Loucy (cell line): ENCODE measurements at regions not wholly inside any gene's neighbourhood (a gene's known extent, or its start where the extent isn't known, plus 50 kb on each side); places are given as distances from the start of the nearest gene placed in this dataset.

ENCODE experiments used
- H2AFZ ChIP-seq: fragments of 200-600 bp; sonication (generic); 2 replicates; pipeline ENCODE4 v1.6.0; 2016; ENCODE audit warnings: antibody characterized with exemption, mild to moderate bottlenecking, low read length, moderate library complexity
- H3F3A ChIP-seq: fragments of 200-600 bp; 2 replicates; pipeline ENCODE4 v1.6.0; 2016; ENCODE audit warnings: antibody characterized with exemption, low read depth, mild to moderate bottlenecking
- H3K27me3 ChIP-seq: fragments of 200-600 bp; sonication (generic); 2 replicates; pipeline ENCODE4 v1.6.1; 2014; ENCODE audit warnings: low read length, mild to moderate bottlenecking; ENCODE audit not compliant: insufficient read depth, poor library complexity, severe bottlenecking
- H3K36me3 ChIP-seq: fragments of 200-600 bp; sonication (generic); 2 replicates; pipeline ENCODE4 v1.6.1; 2016; ENCODE audit warnings: low read length; ENCODE audit not compliant: insufficient read depth
- H3K4me1 ChIP-seq: fragments of 200-600 bp; sonication (generic); 2 replicates; pipeline ENCODE4 v1.5.1; 2014; ENCODE audit warnings: low read length, mild to moderate bottlenecking; ENCODE audit not compliant: insufficient read depth, poor library complexity, severe bottlenecking
- H3K4me2 ChIP-seq: fragments of 200-600 bp; sonication (generic); 2 replicates; pipeline ENCODE4 v1.6.0; 2014; ENCODE audit warnings: antibody characterized with exemption, low read length, low read depth, mild to moderate bottlenecking; ENCODE audit not compliant: poor library complexity, severe bottlenecking
- H3K4me3 ChIP-seq: fragments of 200-600 bp; sonication (generic); 2 replicates; pipeline ENCODE4 v1.5.1; 2014; ENCODE audit warnings: low read length, mild to moderate bottlenecking, mixed read lengths; ENCODE audit not compliant: poor library complexity, severe bottlenecking
- H3K79me2 ChIP-seq: fragments of 200-600 bp; sonication (generic); 2 replicates; pipeline ENCODE4 v1.6.1; 2014; ENCODE audit warnings: low read length; ENCODE audit not compliant: insufficient read depth
- H3K9ac ChIP-seq: fragments of 200-600 bp; sonication (generic); 2 replicates; pipeline ENCODE4 v1.6.0; 2014; ENCODE audit warnings: mild to moderate bottlenecking, low read depth, low read length, moderate library complexity; ENCODE audit not compliant: poor library complexity, severe bottlenecking
- H3K9me2 ChIP-seq: fragments of 200-600 bp; sonication (generic); replicated peaks from 2 replicates; pipeline ENCODE4 v1.6.1; 2016; ENCODE audit warnings: low read depth, low read length, mixed read lengths
- H3K9me3 ChIP-seq: fragments of 200-600 bp; sonication (generic); 2 replicates; pipeline ENCODE4 v1.6.1; 2014; ENCODE audit warnings: mild to moderate bottlenecking, antibody characterized with exemption, low read length, low read depth; ENCODE audit not compliant: insufficient read depth
- H4K20me1 ChIP-seq: fragments of 200-600 bp; sonication (generic); 2 replicates; pipeline ENCODE4 v1.6.0; 2014; ENCODE audit warnings: antibody characterized with exemption, low read length, mild to moderate bottlenecking; ENCODE audit not compliant: insufficient read depth, poor library complexity, severe bottlenecking
- CTCF ChIP-seq: fragments of 200-600 bp; sonication (generic); conservative IDR thresholded peaks from 2 replicates; pipeline ENCODE4 v1.5.1; 2014; ENCODE audit warnings: mild to moderate bottlenecking, antibody characterized with exemption, low read length
- EZH2phosphoT487 ChIP-seq: fragments of 200-600 bp; IDR thresholded peaks from 2 replicates; pipeline ENCODE4 v1.6.1; 2018; ENCODE audit warnings: antibody characterized with exemption, mild to moderate bottlenecking, moderate library complexity, borderline replicate concordance

GRCh38 chr10:8874268-8874667 is 819.8 kb downstream of the GATA3 start:
- Histone ChIP-seq H3K4me2 (no peak overlapping the region), H4K20me1 (no peaks in the 10 kb centered on the region), H3K36me3 (no peaks in the 10 kb centered on the region), H3F3A (no peaks in the 10 kb centered on the region), H3K9me3 (no peaks in the 10 kb centered on the region), H3K4me1 (no peaks in the 10 kb centered on the region), H3K9ac (no peak overlapping the region), H3K4me3 (no peak overlapping the region), H3K79me2 (no peaks in the 10 kb centered on the region), H2AFZ (no peak overlapping the region), H3K27me3 (no peaks in the 10 kb centered on the region), H3K9me2 (no peaks in the 10 kb centered on the region)
- TF ChIP-seq CTCF = no peak
- no peak for TF ChIP-seq EZH2phosphoT487

- Histone ChIP-seq H2AFZ (no peak overlapping the region), H3K9ac (no peak overlapping the region), H3K4me3 (no peak overlapping the region), H3K9me2 (no peaks in the 10 kb centered on the region), H3K9me3 (no peaks in the 10 kb centered on the region), H3K4me2 (no peak overlapping the region), H3K4me1 (no peaks in the 10 kb centered on the region), H4K20me1 (no peaks in the 10 kb centered on the region), H3K36me3 (no peaks in the 10 kb centered on the region), H3K27me3 (no peaks in the 10 kb centered on the region), H3K79me2 (no peaks in the 10 kb centered on the region), H3F3A (no peaks in the 10 kb centered on the region)
- TF ChIP-seq EZH2phosphoT487 (no peak), CTCF (no peak)
These were observed 820.5 kb downstream of the GATA3 start for GRCh38 chr10:8874972-8875371.

- H3K4me1 ChIP-seq = no peaks in the 10 kb centered on the region
- H3K9me3 ChIP-seq = no peaks in the 10 kb centered on the region
- H4K20me1 ChIP-seq = no peaks in the 10 kb centered on the region
- no peak overlapping the region for H3K4me3 ChIP-seq
- no peaks in the 10 kb centered on the region for H3K9me2 ChIP-seq
- H3K36me3 ChIP-seq = no peaks in the 10 kb centered on the region
- no peaks in the 10 kb centered on the region for H3K79me2 ChIP-seq
- H3F3A ChIP-seq = no peaks in the 10 kb centered on the region
- H3K4me2 ChIP-seq = no peak overlapping the region
- TF ChIP-seq CTCF = no peak
- TF ChIP-seq EZH2phosphoT487 = no peak
- no peak overlapping the region for H2AFZ ChIP-seq
- no peak overlapping the region for H3K9ac ChIP-seq
- no peaks in the 10 kb centered on the region for H3K27me3 ChIP-seq
These were observed 821.7 kb downstream of the GATA3 start for GRCh38 chr10:8876171-8876570.
